Loucy (cell line): ENCODE measurements at regions not wholly inside any gene's neighbourhood (a gene's known extent, or its start where the extent isn't known, plus 50 kb on each side); places are given as distances from the start of the nearest gene placed in this dataset.

Source experiments
- H2AFZ ChIP-seq: fragments of 200-600 bp; sonication (generic); 2 replicates; pipeline ENCODE4 v1.6.0; 2016; ENCODE audit warnings: antibody characterized with exemption, mild to moderate bottlenecking, low read length, moderate library complexity
- H3F3A ChIP-seq: fragments of 200-600 bp; 2 replicates; pipeline ENCODE4 v1.6.0; 2016; ENCODE audit warnings: antibody characterized with exemption, low read depth, mild to moderate bottlenecking
- H3K27me3 ChIP-seq: fragments of 200-600 bp; sonication (generic); 2 replicates; pipeline ENCODE4 v1.6.1; 2014; ENCODE audit warnings: low read length, mild to moderate bottlenecking; ENCODE audit not compliant: insufficient read depth, poor library complexity, severe bottlenecking
- H3K36me3 ChIP-seq: fragments of 200-600 bp; sonication (generic); 2 replicates; pipeline ENCODE4 v1.6.1; 2016; ENCODE audit warnings: low read length; ENCODE audit not compliant: insufficient read depth
- H3K4me1 ChIP-seq: fragments of 200-600 bp; sonication (generic); 2 replicates; pipeline ENCODE4 v1.5.1; 2014; ENCODE audit warnings: low read length, mild to moderate bottlenecking; ENCODE audit not compliant: insufficient read depth, poor library complexity, severe bottlenecking
- H3K4me2 ChIP-seq: fragments of 200-600 bp; sonication (generic); 2 replicates; pipeline ENCODE4 v1.6.0; 2014; ENCODE audit warnings: antibody characterized with exemption, low read length, low read depth, mild to moderate bottlenecking; ENCODE audit not compliant: poor library complexity, severe bottlenecking
- H3K4me3 ChIP-seq: fragments of 200-600 bp; sonication (generic); 2 replicates; pipeline ENCODE4 v1.5.1; 2014; ENCODE audit warnings: low read length, mild to moderate bottlenecking, mixed read lengths; ENCODE audit not compliant: poor library complexity, severe bottlenecking
- H3K79me2 ChIP-seq: fragments of 200-600 bp; sonication (generic); 2 replicates; pipeline ENCODE4 v1.6.1; 2014; ENCODE audit warnings: low read length; ENCODE audit not compliant: insufficient read depth
- H3K9ac ChIP-seq: fragments of 200-600 bp; sonication (generic); 2 replicates; pipeline ENCODE4 v1.6.0; 2014; ENCODE audit warnings: mild to moderate bottlenecking, low read depth, low read length, moderate library complexity; ENCODE audit not compliant: poor library complexity, severe bottlenecking
- H3K9me2 ChIP-seq: fragments of 200-600 bp; sonication (generic); replicated peaks from 2 replicates; pipeline ENCODE4 v1.6.1; 2016; ENCODE audit warnings: low read depth, low read length, mixed read lengths
- H3K9me3 ChIP-seq: fragments of 200-600 bp; sonication (generic); 2 replicates; pipeline ENCODE4 v1.6.1; 2014; ENCODE audit warnings: mild to moderate bottlenecking, antibody characterized with exemption, low read length, low read depth; ENCODE audit not compliant: insufficient read depth
- H4K20me1 ChIP-seq: fragments of 200-600 bp; sonication (generic); 2 replicates; pipeline ENCODE4 v1.6.0; 2014; ENCODE audit warnings: antibody characterized with exemption, low read length, mild to moderate bottlenecking; ENCODE audit not compliant: insufficient read depth, poor library complexity, severe bottlenecking
- CTCF ChIP-seq: fragments of 200-600 bp; sonication (generic); conservative IDR thresholded peaks from 2 replicates; pipeline ENCODE4 v1.5.1; 2014; ENCODE audit warnings: mild to moderate bottlenecking, antibody characterized with exemption, low read length
- EZH2phosphoT487 ChIP-seq: fragments of 200-600 bp; IDR thresholded peaks from 2 replicates; pipeline ENCODE4 v1.6.1; 2018; ENCODE audit warnings: antibody characterized with exemption, mild to moderate bottlenecking, moderate library complexity, borderline replicate concordance

- TF ChIP-seq CTCF = peak; percentile 34; the same call in 1 of the 2 replicates
- TF ChIP-seq EZH2phosphoT487 = no peak
- Histone ChIP-seq H3K9me2 (no peaks in the 10 kb centered on the region), H3K4me3 (no peak overlapping the region), H3K36me3 (no peaks in the 10 kb centered on the region), H3K79me2 (no peaks in the 10 kb centered on the region), H4K20me1 (no peaks in the 10 kb centered on the region), H3K4me1 (no peaks in the 10 kb centered on the region), H3K27me3 (no peaks in the 10 kb centered on the region), H3K4me2 (no peak overlapping the region), H3F3A (no peaks in the 10 kb centered on the region), H3K9ac (no peak overlapping the region), H3K9me3 (no peaks in the 10 kb centered on the region), H2AFZ (no peak overlapping the region)
These were observed 63.4 kb upstream of the IGF1 start for GRCh38 chr12:102543494-102544485.

GRCh38 chr12:102542816-102543440 lies 62.6 kb upstream of the IGF1 start:
- Histone ChIP-seq H4K20me1 (no peaks in the 10 kb centered on the region), H3F3A (no peaks in the 10 kb centered on the region), H3K4me3 (no peak overlapping the region), H3K9me2 (no peaks in the 10 kb centered on the region), H2AFZ (no peak overlapping the region), H3K27me3 (no peaks in the 10 kb centered on the region), H3K36me3 (no peaks in the 10 kb centered on the region), H3K9me3 (no peaks in the 10 kb centered on the region), H3K4me2 (no peak overlapping the region), H3K79me2 (no peaks in the 10 kb centered on the region), H3K4me1 (no peaks in the 10 kb centered on the region), H3K9ac (no peak overlapping the region)
- no peak for TF ChIP-seq CTCF
- TF ChIP-seq EZH2phosphoT487 = no peak

GRCh38 chr12:102540815-102541385 lies 60.5 kb upstream of the IGF1 start:
- no peaks in the 10 kb centered on the region for H3K4me1 ChIP-seq
- H3K9me2 ChIP-seq = no peaks in the 10 kb centered on the region
- no peak overlapping the region for H3K4me2 ChIP-seq
- H3F3A ChIP-seq = no peaks in the 10 kb centered on the region
- no peak for TF ChIP-seq EZH2phosphoT487
- no peak overlapping the region for H2AFZ ChIP-seq
- H3K36me3 ChIP-seq = no peaks in the 10 kb centered on the region
- H3K27me3 ChIP-seq = no peaks in the 10 kb centered on the region
- no peaks in the 10 kb centered on the region; the same call in 1 of the 2 replicates for H3K9me3 ChIP-seq
- H3K79me2 ChIP-seq = no peaks in the 10 kb centered on the region
- no peak overlapping the region for H3K4me3 ChIP-seq
- no peaks in the 10 kb centered on the region for H4K20me1 ChIP-seq
- no peak overlapping the region for H3K9ac ChIP-seq
